Activated CD8-positive, alpha-beta T cell treated with anti-CD3 and anti-CD28 coated beads, Interleukin-2, amount 10 ng/mL, durations not matched to agents 7 days and 5 days (primary cell): ENCODE measurements at regions not wholly inside any gene's neighbourhood (a gene's known extent, or its start where the extent isn't known, plus 50 kb on each side); places are given as distances from the start of the nearest gene placed in this dataset.

Experiments used
- ATAC-seq: fragments of 150-1000 bp; cut with Tn5 transposase; one replicate; pipeline ENCODE4 v1.10.0; 2021; ENCODE audit warnings: moderate library complexity
- CTCF ChIA-PET: fragments of 350-600 bp; sonication (Branson Sonifier 250); formaldehyde crosslinking; loops from one replicate; lab custom pipeline; 2021; ENCODE audit warnings: antibody characterized with exemption; lab: Charles Lee
- POLR2A ChIA-PET: fragments of 350-600 bp; sonication (Branson Sonifier 250); formaldehyde crosslinking; loops from one replicate; lab custom pipeline; 2021; ENCODE audit warnings: antibody characterized with exemption; lab: Charles Lee
- DNase-seq: peaks from one replicate; pipeline ENCODE4 v3.0.0-alpha.2; 2020
- H3K27ac Mint-ChIP-seq: one replicate; pipeline ENCODE4 v1.8.0; 2021; ENCODE audit warnings: mild to moderate bottlenecking, mixed read lengths
- H3K27me3 Mint-ChIP-seq: one replicate; pipeline ENCODE4 v1.8.0; 2021; ENCODE audit warnings: low read depth, mixed read lengths
- H3K36me3 Mint-ChIP-seq: one replicate; pipeline ENCODE4 v1.8.0; 2021; ENCODE audit warnings: low read depth, mixed read lengths
- H3K4me1 Mint-ChIP-seq: one replicate; pipeline ENCODE4 v1.8.0; 2021; ENCODE audit warnings: low read depth, mixed read lengths
- H3K4me3 Mint-ChIP-seq: one replicate; pipeline ENCODE4 v1.8.0; 2021; ENCODE audit warnings: mild to moderate bottlenecking, mixed read lengths
- H3K9me3 Mint-ChIP-seq: one replicate; pipeline ENCODE4 v1.8.0; 2022; ENCODE audit warnings: mixed read lengths; ENCODE audit not compliant: insufficient read depth

GRCh38 chr20:56060486-56060885 is 55.2 kb upstream of the CBLN4 start:
- CTCF ChIA-PET: no interaction called here
- ATAC-seq: no peak

DNA sequence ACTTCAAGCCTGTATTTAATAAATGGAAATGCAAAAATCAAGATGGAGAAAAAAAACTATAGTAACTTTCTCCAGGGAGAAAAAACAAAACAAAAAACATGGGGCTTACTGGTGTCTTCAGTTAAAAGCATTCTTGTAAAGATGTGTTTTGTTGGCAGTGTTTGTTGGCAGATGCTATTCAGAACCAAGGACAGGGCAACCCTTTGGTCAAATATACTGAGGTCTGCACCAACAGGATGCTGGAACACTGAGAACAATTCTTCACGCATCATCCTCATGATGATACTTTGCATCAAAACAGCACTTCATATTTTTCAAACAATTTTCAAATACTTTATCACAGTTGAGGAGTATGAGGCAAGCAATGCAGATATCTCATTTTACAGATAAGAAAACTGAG is 63.7 kb upstream of the CBLN4 start:
- no peaks in the 10 kb centered on the region for H3K27me3 Mint-ChIP-seq
- no peak for ATAC-seq

More at GRCh38 chr20:56060486-56060885, 55.2 kb upstream of the CBLN4 start:
- H3K9me3 Mint-ChIP-seq: peaks cover 3% of the 10 kb centered on the region
- no peaks in the 10 kb centered on the region for H3K27me3 Mint-ChIP-seq
- no peak for DNase-seq
- H3K27ac Mint-ChIP-seq: no peak overlapping the region
- H3K4me1 Mint-ChIP-seq: no peaks in the 10 kb centered on the region
- POLR2A ChIA-PET: interaction anchor here (0.7 kb wide), 1 partner anchor 282 kb away, joined by 3 read pairs; no protein-coding TSS in a partner anchor
- H3K4me3 Mint-ChIP-seq: no peak overlapping the region
- no peaks in the 10 kb centered on the region for H3K36me3 Mint-ChIP-seq

DNA sequence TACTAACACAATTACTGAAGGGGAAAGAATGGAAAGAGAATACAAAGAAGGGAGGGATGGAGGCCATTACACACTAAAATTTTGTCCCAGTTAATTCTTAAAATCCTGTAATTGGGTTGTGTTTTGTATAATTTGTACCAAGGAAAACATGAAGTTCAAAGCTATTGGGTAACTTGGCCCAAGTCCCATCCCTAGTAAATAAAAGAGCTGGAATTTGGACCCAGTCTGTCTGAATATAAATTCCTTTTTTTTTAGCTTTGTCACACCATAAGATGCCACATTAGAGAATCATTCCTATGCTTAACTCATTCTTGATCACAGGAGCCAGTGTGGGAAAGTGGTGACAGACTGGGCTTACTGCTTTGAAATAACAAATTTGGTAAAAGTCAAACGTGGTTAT is 66.8 kb upstream of the CBLN4 start:
- H3K9me3 Mint-ChIP-seq: peaks cover 8% of the 10 kb centered on the region
- no peak for ATAC-seq
- no peak overlapping the region for H3K27ac Mint-ChIP-seq
- H3K4me3 Mint-ChIP-seq: no peak overlapping the region
- DNase-seq: no peak
- no peaks in the 10 kb centered on the region for H3K4me1 Mint-ChIP-seq
- H3K27me3 Mint-ChIP-seq: no peaks in the 10 kb centered on the region
- ChIA-PET POLR2A (no interaction called here), CTCF (no interaction called here)
- no peaks in the 10 kb centered on the region for H3K36me3 Mint-ChIP-seq

More for the DNA sequence above, 63.7 kb upstream of the CBLN4 start:
- Mint-ChIP-seq H3K4me3 (no peak overlapping the region), H3K36me3 (no peaks in the 10 kb centered on the region), H3K27ac (no peak overlapping the region), H3K4me1 (no peaks in the 10 kb centered on the region), H3K9me3 (peaks cover 4% of the 10 kb centered on the region)
- POLR2A ChIA-PET: no interaction called here
- DNase-seq: no peak
- CTCF ChIA-PET: no interaction called here

- ChIA-PET CTCF (no interaction called here), POLR2A (no interaction called here)
- no peak overlapping the region for H3K4me3 Mint-ChIP-seq
- no peak for ATAC-seq
- no peaks in the 10 kb centered on the region for H3K9me3 Mint-ChIP-seq
- no peaks in the 10 kb centered on the region for H3K27me3 Mint-ChIP-seq
- no peak overlapping the region for H3K27ac Mint-ChIP-seq
- no peaks in the 10 kb centered on the region for H3K36me3 Mint-ChIP-seq
- no peak for DNase-seq
- no peaks in the 10 kb centered on the region for H3K4me1 Mint-ChIP-seq
Measured at GRCh38 chr20:56088375-56088774, 83.1 kb upstream of the CBLN4 start.

- Mint-ChIP-seq H3K27me3 (no peaks in the 10 kb centered on the region), H3K27ac (no peak overlapping the region), H3K4me1 (no peaks in the 10 kb centered on the region), H3K36me3 (peaks cover 2% of the 10 kb centered on the region), H3K9me3 (peaks cover 20% of the 10 kb centered on the region), H3K4me3 (no peak overlapping the region)
- ATAC-seq: no peak
- ChIA-PET CTCF (no interaction called here), POLR2A (no interaction called here)
- no peak for DNase-seq
Measured at GRCh38 chr20:56091628-56092234, 86.4 kb upstream of the CBLN4 start.

DNA sequence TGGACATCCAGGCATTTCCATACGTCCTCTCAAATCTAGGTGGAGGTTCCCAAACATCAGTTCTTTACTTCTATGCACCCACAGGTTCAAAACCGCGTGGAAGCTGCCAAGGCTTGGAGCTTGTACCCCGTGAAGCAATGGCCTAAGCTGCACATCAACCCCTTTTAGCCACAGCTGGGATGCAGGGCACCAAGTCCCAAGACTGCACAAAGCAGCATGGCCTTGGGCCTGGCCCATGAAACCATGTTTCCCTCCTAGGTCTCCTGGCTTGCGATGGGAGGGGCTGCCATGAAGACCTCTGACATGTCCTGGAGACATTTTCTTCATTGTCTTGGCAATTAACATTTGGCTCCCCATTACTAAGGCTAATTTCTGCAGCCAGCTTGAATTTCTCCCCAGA is 88.9 kb upstream of the CBLN4 start:
- CTCF ChIA-PET: no interaction called here
- Mint-ChIP-seq H3K4me1 (no peaks in the 10 kb centered on the region), H3K4me3 (no peak overlapping the region), H3K9me3 (peaks cover 20% of the 10 kb centered on the region), H3K36me3 (peaks cover 2% of the 10 kb centered on the region), H3K27ac (no peak overlapping the region), H3K27me3 (no peaks in the 10 kb centered on the region)
- POLR2A ChIA-PET: no interaction called here
- no peak for DNase-seq
- no peak for ATAC-seq

GRCh38 chr20:56098981-56099500 is 93.7 kb upstream of the CBLN4 start:
- Mint-ChIP-seq H3K27ac (no peak overlapping the region), H3K4me3 (no peak overlapping the region), H3K4me1 (no peaks in the 10 kb centered on the region), H3K36me3 (peaks cover 2% of the 10 kb centered on the region), H3K9me3 (peaks cover 20% of the 10 kb centered on the region), H3K27me3 (no peaks in the 10 kb centered on the region)
- POLR2A ChIA-PET: no interaction called here
- CTCF ChIA-PET: no interaction called here
- DNase-seq (no peak), ATAC-seq (no peak)

- POLR2A ChIA-PET: no interaction called here
- no peak overlapping the region for H3K27ac Mint-ChIP-seq
- H3K4me3 Mint-ChIP-seq: no peak overlapping the region
- no peak for ATAC-seq
- DNase-seq: no peak
- no peaks in the 10 kb centered on the region for H3K27me3 Mint-ChIP-seq
- H3K4me1 Mint-ChIP-seq: no peaks in the 10 kb centered on the region
- no peaks in the 10 kb centered on the region for H3K36me3 Mint-ChIP-seq
- no peaks in the 10 kb centered on the region for H3K9me3 Mint-ChIP-seq
- CTCF ChIA-PET: interaction anchor here (0.6 kb wide), 1 partner anchor 1131 kb away, joined by 3 read pairs; no protein-coding TSS in a partner anchor
Measured at GRCh38 chr20:56111961-56112730, 106.8 kb upstream of the CBLN4 start.

- ATAC-seq: no peak
Measured at GRCh38 chr20:56117350-56117749, 112.0 kb upstream of the CBLN4 start.

GRCh38 chr20:56121850-56122249 is 116.5 kb upstream of the CBLN4 start:
- POLR2A ChIA-PET: no interaction called here
- ATAC-seq: no peak
- H3K27me3 Mint-ChIP-seq: no peaks in the 10 kb centered on the region
- H3K4me3 Mint-ChIP-seq: no peak overlapping the region
- no peaks in the 10 kb centered on the region for H3K9me3 Mint-ChIP-seq
- no peaks in the 10 kb centered on the region for H3K4me1 Mint-ChIP-seq
- DNase-seq: no peak
- CTCF ChIA-PET: no interaction called here
- no peak overlapping the region for H3K27ac Mint-ChIP-seq
- no peaks in the 10 kb centered on the region for H3K36me3 Mint-ChIP-seq

More at GRCh38 chr20:56117350-56117749, 112.0 kb upstream of the CBLN4 start:
- Mint-ChIP-seq H3K27me3 (no peaks in the 10 kb centered on the region), H3K4me1 (no peaks in the 10 kb centered on the region), H3K27ac (no peak overlapping the region), H3K9me3 (no peaks in the 10 kb centered on the region), H3K36me3 (no peaks in the 10 kb centered on the region), H3K4me3 (no peak overlapping the region)
- no peak for DNase-seq
- POLR2A ChIA-PET: no interaction called here
- CTCF ChIA-PET: no interaction called here

DNA sequence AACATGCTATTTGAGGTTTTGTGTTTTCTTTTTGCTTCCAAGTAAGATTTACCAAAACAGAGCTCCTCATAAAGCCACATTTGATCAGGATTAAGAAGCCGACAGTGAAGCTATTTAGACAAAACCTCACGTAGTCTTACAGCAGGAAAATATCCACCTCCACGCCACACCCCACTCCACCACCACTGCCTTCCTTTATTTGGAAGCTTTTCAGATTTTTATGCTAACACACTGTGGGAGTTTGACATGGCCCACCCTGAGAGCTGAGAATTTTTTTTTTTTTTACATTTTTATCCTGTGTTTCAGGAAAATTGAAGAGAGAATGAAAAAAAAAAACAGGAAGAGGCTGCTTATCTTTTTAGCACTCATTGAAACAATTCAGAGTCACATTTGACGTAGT is 104.8 kb upstream of the MC3R start:
- Mint-ChIP-seq H3K36me3 (no peaks in the 10 kb centered on the region), H3K9me3 (peaks cover 18% of the 10 kb centered on the region), H3K4me3 (no peak overlapping the region), H3K27ac (no peak overlapping the region), H3K27me3 (no peaks in the 10 kb centered on the region), H3K4me1 (no peaks in the 10 kb centered on the region)
- DNase-seq (no peak), ATAC-seq (no peak)
- CTCF ChIA-PET: no interaction called here
- POLR2A ChIA-PET: no interaction called here

- no peak for DNase-seq
- ChIA-PET CTCF (no interaction called here), POLR2A (no interaction called here)
- Mint-ChIP-seq H3K4me1 (no peaks in the 10 kb centered on the region), H3K27me3 (no peaks in the 10 kb centered on the region), H3K36me3 (no peaks in the 10 kb centered on the region), H3K27ac (no peak overlapping the region), H3K4me3 (no peak overlapping the region), H3K9me3 (no peaks in the 10 kb centered on the region)
- no peak for ATAC-seq
Measured at GRCh38 chr20:56151834-56152233, 96.7 kb upstream of the MC3R start.
